Lower leg skin (tissue), 3 donors: ENCODE measurements at regions not wholly inside any gene's neighbourhood (a gene's known extent, or its start where the extent isn't known, plus 50 kb on each side); places are given as distances from the start of the nearest gene placed in this dataset.

Experiments used
- CTCF ChIP-seq, 3 donors: fragments of 450-650 bp; IDR thresholded peaks; one replicate each; pipeline ENCODE4 v1.5.1; 2016; ENCODE audit warnings: antibody characterized with exemption in 3 of 3, mild to moderate bottlenecking in 3 of 3, moderate library complexity in 2 of 3
- POLR2A ChIP-seq, 2 donors: fragments of 450-650 bp; IDR thresholded peaks; one replicate each; pipeline ENCODE4 v1.6.1; 2016 to 2017; ENCODE audit warnings: antibody characterized with exemption in 2 of 2, mild to moderate bottlenecking in 1 of 2, moderate library complexity in 1 of 2

GRCh38 chr5:30384171-30384570 is 809.3 kb upstream of the CDH6 start:
- no peak for TF ChIP-seq CTCF (IDR thresholded peaks at IDR 0.05)
- no peak for TF ChIP-seq POLR2A (IDR thresholded peaks at IDR 0.05)
